ENCODE measurements at regions not wholly inside any gene's neighbourhood (a gene's known extent, or its start where the extent isn't known, plus 50 kb on each side); places are given as distances from the start of the nearest gene placed in this dataset.

DNA sequence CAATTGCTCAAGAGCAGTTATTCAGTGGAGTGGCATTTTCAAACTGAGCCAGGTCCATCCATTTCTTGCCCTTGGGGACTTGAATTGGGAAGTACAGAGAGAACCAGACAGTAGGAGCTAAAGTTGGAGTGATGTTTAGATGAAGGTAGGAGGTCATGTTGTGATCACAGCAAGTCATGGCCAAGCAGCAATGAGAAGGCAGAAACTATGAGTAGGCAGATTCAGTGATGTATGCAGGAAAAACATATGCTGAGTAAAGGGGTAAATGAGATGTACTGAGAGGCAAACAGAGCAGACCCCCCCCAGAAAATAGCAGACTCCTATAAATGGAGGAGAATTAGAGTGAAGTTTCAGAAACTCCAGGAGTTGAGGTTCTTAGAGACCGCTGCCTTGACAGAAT lies 95.8 kb downstream of the PERP start:
- 100% methylated on average over 1 of the region's 1 CpG for WGBS
- Histone ChIP-seq H3K4me3 (ENCODE audit: low read length in 2 of 2) (no peak overlapping the region), H3K9me3 (ENCODE audit: control insufficient read depth in 2 of 2, insufficient read depth in 1 of 2, low read length in 1 of 2) (no peaks in the 10 kb centered on the region), H3K27me3 (ENCODE audit: control insufficient read depth in 2 of 2, insufficient read depth in 1 of 2, low read length in 1 of 2) (no peaks in the 10 kb centered on the region), H3K4me1 (ENCODE audit: control insufficient read depth in 2 of 2, insufficient read depth in 2 of 2, low read length in 2 of 2) (no peaks in the 10 kb centered on the region), H3K36me3 (ENCODE audit: control insufficient read depth in 2 of 2, insufficient read depth in 2 of 2, low read length in 1 of 2) (no peaks in the 10 kb centered on the region), H3K27ac (ENCODE audit: low read depth in 1 of 2, low read length in 1 of 2) (no peak overlapping the region)
- no peak for DNase-seq (ENCODE audit: low read depth in 6 of 9, low spot score in 9 of 9)

DNA sequence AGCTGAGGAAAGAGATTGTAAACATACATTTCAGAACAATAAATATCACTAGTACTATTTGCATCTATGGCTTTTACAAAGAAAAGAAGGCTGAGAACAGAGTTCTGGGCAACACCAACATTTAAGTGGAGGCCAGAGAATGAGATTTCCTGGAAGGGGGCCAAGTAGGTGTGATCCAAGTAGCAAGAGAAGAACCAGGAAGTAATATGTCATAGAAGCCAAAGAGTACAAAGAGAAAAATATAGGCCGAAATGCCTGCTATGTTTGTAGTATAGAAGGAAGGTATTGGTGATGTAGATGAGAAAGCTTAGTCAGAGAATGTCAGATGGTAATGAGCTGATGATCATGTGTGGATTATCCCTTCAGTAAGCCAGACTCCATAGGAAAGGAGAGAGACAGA lies 94.5 kb downstream of the PERP start:
- H3K4me3 ChIP-seq (ENCODE audit: low read length in 2 of 2): no peak overlapping the region
- H3K27ac ChIP-seq (ENCODE audit: low read depth in 1 of 2, low read length in 1 of 2): no peak overlapping the region

DNA sequence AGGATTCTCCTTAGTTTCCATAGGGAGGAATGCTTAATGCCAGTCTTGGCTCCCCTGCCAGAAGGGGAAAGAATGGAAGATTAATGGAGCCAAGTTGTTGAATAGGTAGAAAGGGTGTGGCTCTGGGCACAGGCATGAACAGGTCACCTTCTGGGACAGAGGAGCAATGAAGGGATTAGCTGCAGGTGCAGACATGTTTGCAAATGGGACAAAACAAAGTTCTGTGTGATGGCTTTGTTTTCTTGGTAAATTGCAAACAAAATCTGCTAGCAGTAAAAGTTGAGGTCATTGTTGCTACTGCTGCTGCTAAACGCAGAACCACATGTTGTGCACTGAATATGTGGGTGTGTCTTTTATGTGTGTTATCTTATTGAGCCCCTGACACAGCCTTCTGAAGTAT lies 93.3 kb downstream of the PERP start:
- DNase-seq (ENCODE audit: low read depth in 6 of 9, low spot score in 9 of 9): no peak
- Histone ChIP-seq H3K4me1 (ENCODE audit: control insufficient read depth in 2 of 2, insufficient read depth in 2 of 2, low read length in 2 of 2) (no peaks in the 10 kb centered on the region), H3K4me3 (ENCODE audit: low read length in 2 of 2) (no peak overlapping the region), H3K36me3 (ENCODE audit: control insufficient read depth in 2 of 2, insufficient read depth in 2 of 2, low read length in 1 of 2) (no peaks in the 10 kb centered on the region), H3K27me3 (ENCODE audit: control insufficient read depth in 2 of 2, insufficient read depth in 1 of 2, low read length in 1 of 2) (no peaks in the 10 kb centered on the region), H3K27ac (ENCODE audit: low read depth in 1 of 2, low read length in 1 of 2) (no peak overlapping the region), H3K9me3 (ENCODE audit: control insufficient read depth in 2 of 2, insufficient read depth in 1 of 2, low read length in 1 of 2) (no peaks in the 10 kb centered on the region)
- 82% methylated on average over 1 of the region's 1 CpG for WGBS

More for the DNA sequence above, 94.5 kb downstream of the PERP start:
- no peak for DNase-seq (ENCODE audit: low read depth in 6 of 9, low spot score in 9 of 9)
- Histone ChIP-seq H3K36me3 (ENCODE audit: control insufficient read depth in 2 of 2, insufficient read depth in 2 of 2, low read length in 1 of 2) (no peaks in the 10 kb centered on the region), H3K27me3 (ENCODE audit: control insufficient read depth in 2 of 2, insufficient read depth in 1 of 2, low read length in 1 of 2) (no peaks in the 10 kb centered on the region), H3K9me3 (ENCODE audit: control insufficient read depth in 2 of 2, insufficient read depth in 1 of 2, low read length in 1 of 2) (no peaks in the 10 kb centered on the region), H3K4me1 (ENCODE audit: control insufficient read depth in 2 of 2, insufficient read depth in 2 of 2, low read length in 2 of 2) (no peaks in the 10 kb centered on the region)
- 89% methylated on average over 1 of the region's 1 CpG for WGBS

DNA sequence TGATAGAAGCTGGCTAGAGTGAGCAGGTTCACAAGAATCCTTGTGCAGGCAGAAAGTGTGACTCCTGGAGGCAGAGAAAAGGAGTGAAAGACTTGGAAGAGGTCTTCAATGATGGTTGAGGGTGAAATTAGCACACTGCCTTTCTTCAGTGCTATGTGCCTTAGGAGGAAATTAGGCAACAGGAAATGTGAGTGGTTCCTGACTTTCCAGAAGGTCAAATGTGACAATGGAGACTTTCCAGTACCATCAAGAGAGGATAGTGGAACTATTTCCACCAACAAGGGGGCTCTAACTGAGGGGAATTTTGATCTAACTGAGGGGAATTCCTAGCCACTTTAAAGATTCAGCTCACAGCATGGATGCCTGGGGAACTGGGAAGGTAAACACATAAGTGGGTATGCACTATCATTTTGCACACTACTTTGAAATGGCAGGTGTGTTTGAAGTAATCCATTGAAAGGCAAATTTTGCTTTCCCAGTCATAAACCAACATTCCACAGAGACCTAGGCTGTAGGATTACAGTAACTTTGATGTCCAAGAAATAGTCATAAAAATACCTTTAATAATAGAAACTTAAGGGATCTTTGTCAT lies 90.0 kb downstream of the PERP start:
- DNase-seq (ENCODE audit: low read depth in 6 of 9, low spot score in 9 of 9): no peak
- Histone ChIP-seq H3K9me3 (ENCODE audit: control insufficient read depth in 2 of 2, insufficient read depth in 1 of 2, low read length in 1 of 2) (no peaks in the 10 kb centered on the region), H3K4me3 (ENCODE audit: low read length in 2 of 2) (no peak overlapping the region), H3K27me3 (ENCODE audit: control insufficient read depth in 2 of 2, insufficient read depth in 1 of 2, low read length in 1 of 2) (no peaks in the 10 kb centered on the region), H3K36me3 (ENCODE audit: control insufficient read depth in 2 of 2, insufficient read depth in 2 of 2, low read length in 1 of 2) (no peaks in the 10 kb centered on the region), H3K4me1 (ENCODE audit: control insufficient read depth in 2 of 2, insufficient read depth in 2 of 2, low read length in 2 of 2) (no peaks in the 10 kb centered on the region), H3K27ac (ENCODE audit: low read depth in 1 of 2, low read length in 1 of 2) (no peak overlapping the region)

DNA sequence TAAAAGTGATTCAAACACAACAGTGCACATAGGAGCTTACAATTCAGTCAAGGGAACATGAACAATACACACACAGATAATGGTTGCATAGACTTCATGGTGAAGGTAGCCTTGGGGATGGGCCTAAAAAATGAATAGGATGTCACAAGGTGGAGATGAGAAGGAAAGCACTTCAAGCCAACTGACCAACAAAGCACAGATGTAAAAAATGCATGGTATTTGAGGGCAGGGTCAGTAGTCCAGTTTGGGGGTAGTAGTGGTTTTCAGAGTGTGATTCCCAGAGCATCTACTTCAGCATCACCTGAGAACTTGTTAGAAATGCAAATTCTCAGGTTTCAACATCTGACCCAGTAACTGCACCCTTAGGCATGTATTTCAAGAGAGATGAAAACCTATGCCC lies 88.9 kb downstream of the PERP start:
- no peak for DNase-seq (ENCODE audit: low read depth in 6 of 9, low spot score in 9 of 9)
- no peaks in the 10 kb centered on the region for H3K27me3 ChIP-seq (ENCODE audit: control insufficient read depth in 2 of 2, insufficient read depth in 1 of 2, low read length in 1 of 2)
- H3K27ac ChIP-seq (ENCODE audit: low read depth in 1 of 2, low read length in 1 of 2): no peak overlapping the region

DNA sequence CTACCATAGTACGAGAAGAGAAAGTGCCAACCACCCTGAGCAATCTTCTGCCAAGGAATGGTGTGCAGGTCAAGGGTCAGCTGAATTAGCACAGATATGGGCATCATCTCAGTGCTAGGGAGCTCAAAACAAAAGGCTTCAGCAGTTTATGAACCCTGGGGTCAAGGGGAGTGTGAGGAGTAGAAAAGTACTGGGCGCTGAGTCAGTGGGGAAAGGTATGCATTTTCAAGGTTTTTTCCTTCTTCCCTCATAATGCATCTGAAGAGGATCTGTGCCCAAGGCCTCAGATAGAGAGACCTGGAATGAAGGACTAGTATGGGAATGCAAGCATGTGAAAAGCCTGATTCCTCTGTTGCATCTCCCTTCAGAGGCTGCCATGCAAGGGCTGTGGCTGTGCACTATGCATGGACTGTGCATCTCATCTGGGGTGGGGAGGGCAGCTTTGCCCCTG lies 81.7 kb downstream of the PERP start:
- H3K4me3 ChIP-seq (ENCODE audit: low read length in 2 of 2): no peak overlapping the region
- WGBS: 100% methylated on average over 2 of the region's 2 CpGs
- no peaks in the 10 kb centered on the region for H3K27me3 ChIP-seq (ENCODE audit: control insufficient read depth in 2 of 2, insufficient read depth in 1 of 2, low read length in 1 of 2)
- H3K27ac ChIP-seq (ENCODE audit: low read depth in 1 of 2, low read length in 1 of 2): no peak overlapping the region
- no peaks in the 10 kb centered on the region for H3K9me3 ChIP-seq (ENCODE audit: control insufficient read depth in 2 of 2, insufficient read depth in 1 of 2, low read length in 1 of 2)
- no peaks in the 10 kb centered on the region for H3K4me1 ChIP-seq (ENCODE audit: control insufficient read depth in 2 of 2, insufficient read depth in 2 of 2, low read length in 2 of 2)
- no peak for DNase-seq (ENCODE audit: low read depth in 6 of 9, low spot score in 9 of 9)
- no peaks in the 10 kb centered on the region for H3K36me3 ChIP-seq (ENCODE audit: control insufficient read depth in 2 of 2, insufficient read depth in 2 of 2, low read length in 1 of 2)

More for the DNA sequence above, 88.9 kb downstream of the PERP start:
- no peaks in the 10 kb centered on the region for H3K4me1 ChIP-seq (ENCODE audit: control insufficient read depth in 2 of 2, insufficient read depth in 2 of 2, low read length in 2 of 2)
- H3K4me3 ChIP-seq (ENCODE audit: low read length in 2 of 2): no peak overlapping the region
- no peaks in the 10 kb centered on the region for H3K9me3 ChIP-seq (ENCODE audit: control insufficient read depth in 2 of 2, insufficient read depth in 1 of 2, low read length in 1 of 2)
- H3K36me3 ChIP-seq (ENCODE audit: control insufficient read depth in 2 of 2, insufficient read depth in 2 of 2, low read length in 1 of 2): no peaks in the 10 kb centered on the region

DNA sequence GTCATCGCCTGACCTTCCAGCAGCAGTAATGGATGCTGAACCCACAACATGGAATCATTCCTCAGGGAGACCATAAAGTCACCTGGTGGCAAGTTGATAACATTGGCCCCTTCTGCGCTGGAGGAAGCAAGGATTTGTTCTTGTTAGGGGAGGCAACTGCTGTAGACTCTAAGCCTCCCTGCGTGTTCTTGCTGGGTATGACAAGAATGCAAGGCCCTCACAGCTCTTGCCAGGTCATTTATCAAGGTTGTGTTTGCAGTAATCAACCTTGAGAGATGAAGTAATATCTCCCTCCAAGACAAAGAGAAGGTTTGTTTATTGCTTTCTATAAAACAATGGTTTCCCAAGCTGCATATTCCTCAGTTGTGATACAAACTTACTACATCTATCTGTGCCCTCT lies 80.9 kb downstream of the PERP start:
- no peak overlapping the region for H3K4me3 ChIP-seq (ENCODE audit: low read length in 2 of 2)
- H3K36me3 ChIP-seq (ENCODE audit: control insufficient read depth in 2 of 2, insufficient read depth in 2 of 2, low read length in 1 of 2): no peaks in the 10 kb centered on the region
- H3K27ac ChIP-seq (ENCODE audit: low read depth in 1 of 2, low read length in 1 of 2): no peak overlapping the region
- DNase-seq (ENCODE audit: low read depth in 6 of 9, low spot score in 9 of 9): no peak
- no peaks in the 10 kb centered on the region for H3K27me3 ChIP-seq (ENCODE audit: control insufficient read depth in 2 of 2, insufficient read depth in 1 of 2, low read length in 1 of 2)
- no peaks in the 10 kb centered on the region for H3K4me1 ChIP-seq (ENCODE audit: control insufficient read depth in 2 of 2, insufficient read depth in 2 of 2, low read length in 2 of 2)
- 97% methylated on average over 3 of the region's 3 CpGs for WGBS
- H3K9me3 ChIP-seq (ENCODE audit: control insufficient read depth in 2 of 2, insufficient read depth in 1 of 2, low read length in 1 of 2): no peaks in the 10 kb centered on the region

DNA sequence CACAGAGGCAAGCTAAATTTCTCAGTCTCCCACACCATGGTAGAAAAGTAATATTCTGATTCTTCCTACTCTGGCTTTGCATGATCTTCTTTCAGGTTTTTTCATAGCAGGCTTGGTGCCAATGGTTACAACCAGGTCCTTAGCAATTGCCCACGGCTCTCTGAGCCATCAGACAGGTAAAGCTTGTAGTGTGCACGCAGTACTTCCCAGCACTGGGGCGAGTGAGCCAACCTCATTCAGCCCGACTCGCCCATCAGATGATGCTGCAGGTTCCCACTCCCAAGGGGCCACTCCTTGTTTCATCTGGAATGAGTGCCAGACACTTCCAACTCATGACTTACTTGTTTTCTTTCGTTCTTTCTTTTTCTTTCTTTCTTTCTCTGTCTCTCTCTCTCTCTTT lies 78.3 kb downstream of the PERP start:
- no peaks in the 10 kb centered on the region for H3K4me1 ChIP-seq (ENCODE audit: control insufficient read depth in 2 of 2, insufficient read depth in 2 of 2, low read length in 2 of 2)
- no peak for DNase-seq (ENCODE audit: low read depth in 6 of 9, low spot score in 9 of 9)
- H3K36me3 ChIP-seq (ENCODE audit: control insufficient read depth in 2 of 2, insufficient read depth in 2 of 2, low read length in 1 of 2): no peaks in the 10 kb centered on the region
- 95% methylated on average over 6 of the region's 6 CpGs for WGBS
- H3K27me3 ChIP-seq (ENCODE audit: control insufficient read depth in 2 of 2, insufficient read depth in 1 of 2, low read length in 1 of 2): no peaks in the 10 kb centered on the region
- no peaks in the 10 kb centered on the region for H3K9me3 ChIP-seq (ENCODE audit: control insufficient read depth in 2 of 2, insufficient read depth in 1 of 2, low read length in 1 of 2)
- no peak overlapping the region for H3K27ac ChIP-seq (ENCODE audit: low read depth in 1 of 2, low read length in 1 of 2)
- H3K4me3 ChIP-seq (ENCODE audit: low read length in 2 of 2): no peak overlapping the region

DNA sequence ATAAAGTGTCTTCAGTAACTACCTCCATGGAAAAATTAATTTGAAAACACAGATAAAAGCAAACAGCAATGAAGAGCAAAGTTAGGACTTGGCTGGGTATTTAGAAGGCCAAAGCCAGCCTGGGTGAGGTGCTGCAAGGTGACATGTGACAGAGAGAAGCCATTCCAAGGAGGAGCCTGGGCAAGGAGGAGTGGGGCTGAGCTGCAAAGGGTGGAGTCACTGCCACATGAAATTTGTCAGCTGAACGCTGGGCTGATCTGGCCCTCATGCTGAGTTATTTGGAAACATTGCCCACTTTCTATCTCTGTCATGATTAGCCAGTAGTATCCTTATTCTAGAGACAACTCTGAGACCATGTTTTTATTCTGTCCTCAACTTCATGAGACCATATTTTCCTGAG lies 76.3 kb downstream of the PERP start:
- no peaks in the 10 kb centered on the region for H3K4me1 ChIP-seq (ENCODE audit: control insufficient read depth in 2 of 2, insufficient read depth in 2 of 2, low read length in 2 of 2)
- no peak overlapping the region for H3K27ac ChIP-seq (ENCODE audit: low read depth in 1 of 2, low read length in 1 of 2)
- peaks cover 0 to 2% of the 10 kb centered on the region in 2 donors for H3K9me3 ChIP-seq (ENCODE audit: control insufficient read depth in 2 of 2, insufficient read depth in 1 of 2, low read length in 1 of 2)

DNA sequence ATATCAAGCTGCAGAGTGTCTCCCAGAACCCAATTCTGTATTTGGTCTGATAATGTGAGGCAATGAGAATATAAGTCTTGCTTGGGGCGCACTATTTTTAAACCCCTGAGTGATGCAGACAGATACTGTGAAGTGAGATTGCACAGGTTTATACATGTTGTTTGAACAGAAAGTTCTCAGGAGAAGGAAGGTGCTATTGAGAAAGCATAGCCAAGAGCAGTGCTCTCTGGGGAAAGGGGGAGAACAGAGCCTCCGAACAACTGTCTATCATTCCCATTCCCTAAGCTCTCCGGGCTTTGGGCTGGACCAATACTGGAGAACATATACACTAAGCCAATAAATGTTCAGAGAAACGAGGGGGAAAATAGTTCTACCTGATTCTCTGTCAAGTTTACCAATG lies 75.8 kb downstream of the PERP start:
- no peaks in the 10 kb centered on the region for H3K4me1 ChIP-seq (ENCODE audit: control insufficient read depth in 2 of 2, insufficient read depth in 2 of 2, low read length in 2 of 2)
- WGBS: 89% methylated on average over 4 of the region's 4 CpGs
- peaks cover 0 to 2% of the 10 kb centered on the region in 2 donors for H3K9me3 ChIP-seq (ENCODE audit: control insufficient read depth in 2 of 2, insufficient read depth in 1 of 2, low read length in 1 of 2)
- H3K36me3 ChIP-seq (ENCODE audit: control insufficient read depth in 2 of 2, insufficient read depth in 2 of 2, low read length in 1 of 2): no peaks in the 10 kb centered on the region
- no peak overlapping the region for H3K27ac ChIP-seq (ENCODE audit: low read depth in 1 of 2, low read length in 1 of 2)
- no peak for DNase-seq (ENCODE audit: low read depth in 6 of 9, low spot score in 9 of 9)
- H3K27me3 ChIP-seq (ENCODE audit: control insufficient read depth in 2 of 2, insufficient read depth in 1 of 2, low read length in 1 of 2): no peaks in the 10 kb centered on the region
- H3K4me3 ChIP-seq (ENCODE audit: low read length in 2 of 2): no peak overlapping the region

More for the DNA sequence above, 76.3 kb downstream of the PERP start:
- no peak overlapping the region for H3K4me3 ChIP-seq (ENCODE audit: low read length in 2 of 2)
- no peaks in the 10 kb centered on the region for H3K27me3 ChIP-seq (ENCODE audit: control insufficient read depth in 2 of 2, insufficient read depth in 1 of 2, low read length in 1 of 2)
- DNase-seq (ENCODE audit: low read depth in 6 of 9, low spot score in 9 of 9): no peak
- H3K36me3 ChIP-seq (ENCODE audit: control insufficient read depth in 2 of 2, insufficient read depth in 2 of 2, low read length in 1 of 2): no peaks in the 10 kb centered on the region
- 71% methylated on average over 1 of the region's 1 CpG for WGBS
